ENCODE measurements at regions not wholly inside any gene's neighbourhood (a gene's known extent, or its start where the extent isn't known, plus 50 kb on each side); places are given as distances from the start of the nearest gene placed in this dataset.

DNA sequence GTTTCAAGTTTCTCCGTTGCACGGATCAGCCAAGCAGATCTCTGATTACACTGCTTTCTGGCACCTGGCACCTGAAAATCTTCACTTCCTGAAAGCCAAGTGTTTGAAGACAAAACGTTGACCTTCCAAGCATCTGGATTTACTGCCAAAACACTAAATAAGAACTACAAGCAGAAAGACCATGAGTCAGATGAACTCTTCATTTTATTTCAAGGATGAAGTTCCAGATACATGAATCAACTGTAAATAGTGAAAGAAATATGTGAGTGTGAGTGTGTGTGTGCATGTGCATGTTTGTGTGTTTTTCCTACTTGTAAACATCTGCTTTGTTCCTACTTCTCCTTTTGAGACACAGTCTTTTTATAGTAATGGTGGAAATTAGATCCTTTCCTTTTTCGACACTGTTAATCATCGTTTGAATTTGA lies 60.0 kb upstream of the DTNA start:
- no peak for DNase-seq

DNA sequence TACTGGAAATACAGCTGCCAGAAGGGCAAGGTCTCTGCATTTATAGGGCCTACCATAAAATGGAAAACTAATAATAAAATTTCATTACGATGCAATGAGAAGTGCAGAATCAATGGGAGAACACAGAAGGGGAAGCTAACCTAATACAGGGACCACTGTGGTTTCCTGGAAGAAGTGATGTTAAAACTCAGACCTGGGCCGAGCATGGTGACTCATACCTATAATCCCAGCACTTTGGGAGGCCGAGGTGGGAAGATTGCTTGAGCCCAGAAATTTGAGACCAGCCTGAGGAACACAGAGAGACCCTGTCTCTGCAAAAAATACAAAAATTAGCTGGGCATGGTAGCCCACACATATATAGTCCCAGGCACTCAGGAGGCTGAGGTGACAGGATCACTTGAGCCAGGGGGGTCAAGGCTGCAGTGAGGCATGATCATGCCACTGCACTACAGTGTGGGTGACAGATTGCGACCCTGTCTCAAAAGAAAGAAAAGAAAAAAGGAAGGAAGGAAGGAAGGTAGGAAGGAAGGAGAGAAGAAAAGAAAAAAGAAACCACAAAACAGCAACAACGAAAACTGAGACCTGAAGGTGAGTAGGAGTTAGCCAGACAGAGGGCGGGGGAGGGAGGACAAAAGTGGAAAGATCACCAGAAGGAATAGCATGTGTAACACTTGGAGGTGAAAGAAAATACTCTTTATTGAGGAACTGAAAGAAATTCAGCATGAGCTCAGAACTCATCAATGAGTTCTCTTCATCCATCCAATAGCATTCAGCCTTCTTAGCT lies 58.3 kb upstream of the DTNA start:
- no peak for DNase-seq

GRCh38 chr18:34655131-34655530 lies 55.0 kb upstream of the DTNA start:
- DNase-seq, result no peak

DNA sequence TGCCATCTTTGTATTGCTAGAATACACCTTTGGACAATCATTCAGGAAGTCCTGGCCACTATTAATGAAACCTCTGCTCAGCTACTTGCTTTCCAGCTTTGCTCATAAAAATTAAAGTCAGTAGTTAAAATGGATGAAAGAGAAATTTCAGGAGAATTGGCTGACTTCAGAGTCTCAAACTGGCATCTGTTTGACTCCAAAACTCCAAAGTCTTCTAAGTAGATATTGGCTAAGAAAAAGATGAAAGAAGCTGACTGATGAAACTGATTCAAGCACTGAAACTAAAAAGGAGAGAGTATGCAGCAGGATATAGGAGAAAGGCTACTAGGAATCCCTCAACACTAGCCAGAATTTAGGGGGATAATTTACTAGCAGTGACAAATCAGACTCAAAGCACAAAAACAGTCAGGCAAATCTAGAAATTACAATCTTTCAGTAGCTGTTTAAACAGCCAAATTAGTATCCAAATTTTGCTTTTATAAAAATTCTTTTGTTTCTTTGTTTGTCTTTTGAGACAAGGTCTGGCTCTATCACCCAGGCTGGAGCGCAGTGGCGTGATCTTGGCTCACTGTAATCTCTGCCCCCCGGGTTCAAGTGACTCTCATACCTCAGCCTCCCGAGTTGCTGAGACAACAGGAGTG lies 52.1 kb upstream of the DTNA start:
- DNase-seq, result no peak

DNA sequence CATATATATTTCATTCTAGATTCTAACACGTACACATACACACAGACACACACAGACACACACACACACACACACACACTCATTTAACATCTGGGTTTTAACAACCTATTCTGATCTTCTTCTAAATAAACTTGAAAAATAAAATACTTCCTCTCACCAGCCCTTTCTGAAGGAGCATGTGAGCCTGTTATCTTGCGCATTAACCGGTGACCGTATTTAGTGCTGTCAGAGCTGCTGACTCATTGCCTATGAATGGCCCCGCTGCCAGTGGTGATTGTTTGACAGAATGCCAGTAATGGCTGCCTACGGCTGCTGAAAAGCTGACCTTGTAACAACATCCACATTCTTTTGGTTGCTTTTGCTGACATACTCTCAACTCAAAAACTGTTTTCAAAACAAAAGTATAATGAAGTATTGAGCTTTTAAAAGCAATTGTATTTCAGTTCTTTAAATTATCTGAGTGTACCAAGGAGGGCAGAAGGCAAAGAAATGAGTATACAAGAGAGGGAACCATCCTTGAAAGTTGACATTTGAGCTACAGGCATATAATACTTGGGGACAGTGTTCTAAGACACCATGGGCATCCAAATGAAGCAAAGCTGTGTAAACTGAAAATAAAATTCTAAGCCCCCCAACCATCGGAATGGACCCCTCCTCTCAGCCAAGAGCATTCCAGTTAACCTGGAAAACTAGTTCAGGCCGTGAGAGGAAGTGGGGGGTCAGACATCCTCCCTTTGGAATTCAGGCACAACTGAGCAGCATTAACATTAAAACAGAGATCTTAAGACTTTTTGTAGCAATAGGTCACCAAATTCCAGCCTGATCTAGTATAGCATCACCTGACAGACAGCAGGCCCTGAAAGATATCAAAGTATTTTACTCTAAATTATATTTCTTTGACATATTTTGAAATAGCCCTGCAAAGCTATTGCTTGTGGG lies 50.2 kb upstream of the DTNA start:
- peak; percentile 35 for DNase-seq

Data from NCI-H1048 (cell line).